Upper lobe of left lung (tissue), 4 donors: ENCODE measurements at regions not wholly inside any gene's neighbourhood (a gene's known extent, or its start where the extent isn't known, plus 50 kb on each side); places are given as distances from the start of the nearest gene placed in this dataset.

Experiments
- CTCF ChIP-seq, 6 experiments: fragments of 450-650 bp in 4 of 6; fragments of 200-600 bp in 2 of 6; sonication (generic) in 2 of 6; IDR thresholded peaks; one replicate each; pipeline ENCODE4 v1.5.1; 2016 to 2019; ENCODE audit warnings: antibody characterized with exemption in 6 of 6
- POLR2A ChIP-seq, 4 donors: fragments of 450-650 bp; IDR thresholded peaks; one replicate each; pipeline ENCODE4 v1.5.1; 2016 to 2017; ENCODE audit warnings: antibody characterized with exemption in 4 of 4, mild to moderate bottlenecking in 2 of 4
- POLR2AphosphoS5 ChIP-seq, 2 donors: sonication (generic); formaldehyde crosslinking; IDR thresholded peaks; one replicate each; pipeline ENCODE4 v1.5.1; 2017; ENCODE audit warnings: antibody characterized with exemption in 2 of 2

- no peak for TF ChIP-seq CTCF (IDR thresholded peaks at IDR 0.05)
- TF ChIP-seq POLR2AphosphoS5 (IDR thresholded peaks at IDR 0.05), result no peak
- TF ChIP-seq POLR2A (IDR thresholded peaks at IDR 0.05), result no peak
These were observed 191.9 kb downstream of the ETV1 start for GRCh38 chr7:13797545-13797944.
